PC-3 (cell line): ENCODE measurements at regions not wholly inside any gene's neighbourhood (a gene's known extent, or its start where the extent isn't known, plus 50 kb on each side); places are given as distances from the start of the nearest gene placed in this dataset.

ENCODE experiments used
- ATAC-seq: fragments of 200-7000 bp; cut with Tn5 transposase; 2 replicates; pipeline ENCODE4 v1.9.1; 2020; ENCODE audit warnings: mild to moderate bottlenecking, moderate library complexity
- BruUV-seq: library from RNA; stranded (reverse); fragments of 400-500 nt; replicated peaks from 2 replicates; lab custom pipeline; 2021; lab: Mats Ljungman, UMichigan
- CTCF ChIA-PET: fragments of 300-600 bp; sonication (Branson Sonifier 250); formaldehyde crosslinking; loops from one replicate; lab custom pipeline; 2022; ENCODE audit warnings: antibody characterized with exemption; lab: Charles Lee
- POLR2A ChIA-PET: fragments of 300-600 bp; sonication (Branson Sonifier 250); formaldehyde crosslinking; loops from one replicate; lab custom pipeline; 2022; ENCODE audit warnings: antibody characterized with exemption; ENCODE audit not compliant: unreplicated experiment; lab: Charles Lee
- DNase-seq: peaks from one replicate; pipeline ENCODE4 v3.0.0-alpha.2; 2015
- H2AFZ ChIP-seq: fragments of 300-600 bp; sonication (generic); 2 replicates; pipeline ENCODE4 v1.6.0; 2016; ENCODE audit warnings: antibody characterized with exemption, low read length
- H3F3A ChIP-seq: fragments of 300-600 bp; sonication (generic); one replicate; pipeline ENCODE4 v1.6.0; 2017; ENCODE audit warnings: antibody characterized with exemption, low read length, control low read depth, mild to moderate bottlenecking; ENCODE audit not compliant: unreplicated experiment
- H3K27ac ChIP-seq: fragments of 300-600 bp; sonication (generic); 2 replicates; pipeline ENCODE4 v1.5.1; 2016; ENCODE audit warnings: mild to moderate bottlenecking, low read length
- H3K27me3 ChIP-seq: fragments of 300-600 bp; sonication (generic); 2 replicates; pipeline ENCODE4 v1.6.1; 2016; ENCODE audit warnings: low read length, mixed read lengths
- H3K36me3 ChIP-seq: fragments of 300-600 bp; sonication (generic); 2 replicates; pipeline ENCODE4 v1.6.1; 2016; ENCODE audit warnings: low read depth, mixed run types, low read length, mixed read lengths
- H3K4me1 ChIP-seq: fragments of 300-600 bp; sonication (generic); 2 replicates; pipeline ENCODE4 v1.5.1; 2016; ENCODE audit warnings: low read length; ENCODE audit not compliant: insufficient read depth
- H3K4me2 ChIP-seq: fragments of 300-600 bp; sonication (generic); 2 replicates; pipeline ENCODE4 v1.6.0; 2016; ENCODE audit warnings: low read length
- H3K4me3 ChIP-seq: fragments of 300-600 bp; sonication (generic); 2 replicates; pipeline ENCODE4 v1.5.1; 2016; ENCODE audit warnings: mild to moderate bottlenecking, low read length, mixed read lengths
- H3K79me2 ChIP-seq: fragments of 300-600 bp; sonication (generic); 2 replicates; pipeline ENCODE4 v1.6.1; 2017; ENCODE audit warnings: low read length, mixed read lengths
- H3K9ac ChIP-seq: fragments of 300-600 bp; sonication (generic); 2 replicates; pipeline ENCODE4 v1.6.0; 2016; ENCODE audit warnings: mild to moderate bottlenecking, low read length
- H3K9me2 ChIP-seq: fragments of 300-600 bp; sonication (generic); replicated peaks from 2 replicates; pipeline ENCODE4 v1.6.1; 2016; ENCODE audit warnings: mixed run types, low read length, mixed read lengths
- H3K9me3 ChIP-seq: fragments of 300-600 bp; sonication (generic); 2 replicates; pipeline ENCODE4 v1.6.1; 2016; ENCODE audit warnings: low read length, mixed read lengths
- H4K20me1 ChIP-seq: fragments of 300-600 bp; sonication (generic); 2 replicates; pipeline ENCODE4 v1.6.1; 2016; ENCODE audit warnings: low read length, mixed read lengths
- CTCF ChIP-seq: fragments of 300-600 bp; sonication (generic); conservative IDR thresholded peaks from 2 replicates; pipeline ENCODE4 v1.5.1; 2017; ENCODE audit warnings: antibody characterized with exemption, low read depth, mild to moderate bottlenecking, low read length
- EZH2 ChIP-seq: fragments of 300-600 bp; sonication (generic); IDR thresholded peaks from one replicate; pipeline ENCODE4 v1.6.1; 2017; ENCODE audit warnings: antibody characterized with exemption, mild to moderate bottlenecking, low read length; ENCODE audit not compliant: unreplicated experiment
- EZH2phosphoT487 ChIP-seq: fragments of 300-600 bp; sonication (generic); IDR thresholded peaks from 2 replicates; pipeline ENCODE4 v1.6.1; 2018; ENCODE audit warnings: mild to moderate bottlenecking, antibody characterized with exemption, low read length, borderline replicate concordance
- intact Hi-C: fragments of 100-400 bp; cut with micrococcal nuclease; formaldehyde crosslinking; loops from 2 replicates; pipeline ENCODE4 v1.9.0; 2023

- Histone ChIP-seq H3K4me2 (no peak overlapping the region), H3K79me2 (no peaks in the 10 kb centered on the region), H3K9ac (no peak overlapping the region), H2AFZ (no peak overlapping the region), H3K4me3 (no peak overlapping the region), H3K9me3 (no peaks in the 10 kb centered on the region), H3K4me1 (no peaks in the 10 kb centered on the region), H3K9me2 (no peaks in the 10 kb centered on the region), H3K27me3 (peaks cover 8% of the 10 kb centered on the region; the same call in 1 of the 2 replicates), H3F3A (no peaks in the 10 kb centered on the region), H4K20me1 (no peaks in the 10 kb centered on the region), H3K36me3 (no peaks in the 10 kb centered on the region), H3K27ac (no peak overlapping the region)
- no TSS peak for BruUV-seq
- no peak for TF ChIP-seq EZH2
- TF ChIP-seq CTCF: no peak
- TF ChIP-seq EZH2phosphoT487: no peak
- intact Hi-C loops: no loop called here
- ChIA-PET CTCF (no interaction called here), POLR2A (no interaction called here)
- no peak for ATAC-seq
- no peak for DNase-seq
Measured at GRCh38 chr1:164479242-164479641, 79.7 kb upstream of the PBX1 start.

GRCh38 chr1:164480285-164480907, 78.6 kb upstream of the PBX1 start:
- no peaks in the 10 kb centered on the region for H3K36me3 ChIP-seq
- intact Hi-C loops: no loop called here
- no peaks in the 10 kb centered on the region for H4K20me1 ChIP-seq
- TF ChIP-seq EZH2phosphoT487 (no peak), CTCF (no peak), EZH2 (no peak)
- H3K4me3 ChIP-seq: no peak overlapping the region
- ATAC-seq: peak; percentile 46; the same call in 1 of the 2 replicates
- no peak overlapping the region for H3K4me2 ChIP-seq
- DNase-seq: no peak
- POLR2A ChIA-PET: no interaction called here
- CTCF ChIA-PET: no interaction called here
- H3K27ac ChIP-seq: no peak overlapping the region
- no peak overlapping the region for H2AFZ ChIP-seq
- no peak overlapping the region for H3K9ac ChIP-seq
- H3K9me3 ChIP-seq: no peaks in the 10 kb centered on the region
- no peaks in the 10 kb centered on the region for H3K9me2 ChIP-seq
- no TSS peak for BruUV-seq
- H3K4me1 ChIP-seq: no peaks in the 10 kb centered on the region
- H3F3A ChIP-seq: no peaks in the 10 kb centered on the region
- no peaks in the 10 kb centered on the region for H3K79me2 ChIP-seq
- peaks cover 8% of the 10 kb centered on the region; the same call in 1 of the 2 replicates for H3K27me3 ChIP-seq

- POLR2A ChIA-PET: no interaction called here
- Histone ChIP-seq H3K27ac (no peak overlapping the region), H3K9me3 (no peaks in the 10 kb centered on the region), H3K4me1 (no peaks in the 10 kb centered on the region), H3K36me3 (no peaks in the 10 kb centered on the region), H2AFZ (no peak overlapping the region), H3K9me2 (no peaks in the 10 kb centered on the region), H3K9ac (no peak overlapping the region), H3K79me2 (no peaks in the 10 kb centered on the region), H3K27me3 (peaks cover 57% of the 10 kb centered on the region), H3K4me2 (no peak overlapping the region), H3F3A (no peaks in the 10 kb centered on the region), H3K4me3 (no peak overlapping the region), H4K20me1 (no peaks in the 10 kb centered on the region)
- CTCF ChIA-PET: no interaction called here
- TF ChIP-seq EZH2phosphoT487: no peak
- no TSS peak for BruUV-seq
- intact Hi-C loops: no loop called here
- ATAC-seq: no peak
- DNase-seq: no peak
Measured at GRCh38 chr1:164495905-164496304, 63.1 kb upstream of the PBX1 start.
